Pancreas (tissue), 10 donors: ENCODE measurements at regions not wholly inside any gene's neighbourhood (a gene's known extent, or its start where the extent isn't known, plus 50 kb on each side); places are given as distances from the start of the nearest gene placed in this dataset.

Experiments used
- ATAC-seq, 4 donors: fragments of 200-7000 bp; cut with Tn5 transposase; one replicate each; pipeline versions ENCODE4 v1.8.0 to v1.9.1; 2020; ENCODE audit warnings: mild to moderate bottlenecking in 4 of 4, moderate library complexity in 4 of 4
- DNase-seq, 6 donors: peaks; one replicate each; pipeline ENCODE4 v3.0.0-alpha.2; 2020
- FAIRE-seq: peaks from 2 replicates; lab custom pipeline; 2012; peaks lifted over from hg19 to GRCh38; lab: Jason Lieb, UNC
- H3K27ac ChIP-seq, 4 donors: fragments of 200-600 bp; sonication (generic); 1 replicate in 3 of 4; 2 replicates in 1 of 4; pipeline versions ENCODE4 v1.5.0 to v1.8.0; 2020
- H3K27me3 ChIP-seq, 4 donors: fragments of 200-600 bp; one replicate each; pipeline ENCODE4 v1.8.0; 2021
- H3K36me3 ChIP-seq, 3 donors: fragments of 200-600 bp; sonication (generic) in 1 of 3; one replicate each; pipeline versions ENCODE4 v1.5.0 to v1.8.0; 2020 to 2021
- H3K4me1 ChIP-seq, 3 donors: fragments of 200-600 bp; one replicate each; pipeline ENCODE4 v1.8.0; 2021
- H3K4me3 ChIP-seq, 4 donors: fragments of 200-600 bp; sonication (generic) in 2 of 4; one replicate each; pipeline versions ENCODE4 v1.5.0 to v1.8.0; 2020 to 2021
- H3K9me3 ChIP-seq, 4 donors: fragments of 200-600 bp; one replicate each; pipeline ENCODE4 v1.8.0; 2021
- CTCF ChIP-seq, 4 donors: fragments of 200-600 bp; sonication (generic) in 3 of 4; IDR thresholded peaks; one replicate each; pipeline versions ENCODE4 v1.5.0 to v1.8.0; 2021; ENCODE audit warnings: antibody characterized with exemption in 4 of 4
- WGBS, 2 donors: extraction: QIAGEN DNeasy Blood & Tissue Kit; methylation state at CpG; one replicate each; pipeline ENCODE4 v1.1.7; 2013; 5-methylcytosine and 5-hydroxymethylcytosine counted together
- intact Hi-C, 3 donors: fragments of 100-400 bp; cut with DNase I; formaldehyde crosslinking; loops; one replicate each; pipeline versions ENCODE4 v1.11.1 to v1.14.2; 2022
- donor health status: healthy with polysubstance abuse.
- donor health status: DM: no; HTN: no; CAD: no; lungs with moderate emphysema.
- donor health status: DM: no; HTN: no; CAD: no.
- donor health status: control.
- donor health status: control.
- donor health status: Bipolar disorder and iron deficiency.
- donor health status: DM: yes; HTN: yes; CAD: no.
- donor health status: DM: no; HTN: no; CAD: no.
- donor health status: DM: no; HTN: no; CAD: no.
- donor health status: DM: yes; HTN: yes; CAD: no.

GRCh38 chr13:103192511-103193135, 126.4 kb upstream of the SLC10A2 start:
- no peak for FAIRE-seq
- intact Hi-C loops: no loop called here

GRCh38 chr13:103190841-103191240, 124.6 kb upstream of the SLC10A2 start:
- intact Hi-C loops: no loop called here
- no peak for TF ChIP-seq CTCF (IDR thresholded peaks at IDR 0.05)
- no peaks in the 10 kb centered on the region for H3K27me3 ChIP-seq
- DNase-seq: no peak
- H3K36me3 ChIP-seq: no peaks in the 10 kb centered on the region
- H3K4me3 ChIP-seq: no peak overlapping the region
- H3K4me1 ChIP-seq: no peaks in the 10 kb centered on the region
- H3K9me3 ChIP-seq: no peaks in the 10 kb centered on the region
- no peak for FAIRE-seq
- no peak overlapping the region for H3K27ac ChIP-seq
- no peak for ATAC-seq
- 49 to 75% methylated on average over 1 of the region's 1 CpG for WGBS, 2 donors

More at GRCh38 chr13:103192511-103193135, 126.4 kb upstream of the SLC10A2 start:
- Histone ChIP-seq H3K4me3 (no peak overlapping the region), H3K4me1 (no peaks in the 10 kb centered on the region), H3K36me3 (no peaks in the 10 kb centered on the region), H3K9me3 (no peaks in the 10 kb centered on the region), H3K27me3 (no peaks in the 10 kb centered on the region), H3K27ac (no peak overlapping the region)
- no peak for DNase-seq
- no peak for ATAC-seq
- WGBS, 2 donors: 53 to 65% methylated on average over 1 of the region's 1 CpG
- no peak for TF ChIP-seq CTCF (IDR thresholded peaks at IDR 0.05)

- Histone ChIP-seq H3K27ac (no peak overlapping the region), H3K4me3 (no peak overlapping the region), H3K27me3 (no peaks in the 10 kb centered on the region), H3K9me3 (no peaks in the 10 kb centered on the region), H3K36me3 (no peaks in the 10 kb centered on the region), H3K4me1 (no peaks in the 10 kb centered on the region)
- no peak for DNase-seq
- 31 to 33% methylated on average over 3 of the region's 3 CpGs for WGBS, 2 donors
- intact Hi-C loops: no loop called here
- TF ChIP-seq CTCF (IDR thresholded peaks at IDR 0.05): peak in 1 of 4 donors; percentile 23
- ATAC-seq: peak in 3 of 4 donors; percentile 22 to 50 (median 26)
- FAIRE-seq: peak; percentile 79
These were observed 122.6 kb upstream of the SLC10A2 start for GRCh38 chr13:103188713-103189326.

- no peak for FAIRE-seq
These were observed 121.5 kb upstream of the SLC10A2 start for GRCh38 chr13:103187721-103188156.

More at GRCh38 chr13:103187721-103188156, 121.5 kb upstream of the SLC10A2 start:
- 38 to 42% methylated on average over 10 of the region's 10 CpGs for WGBS, 2 donors
- DNase-seq (no peak), ATAC-seq (no peak)
- no peak overlapping the region for H3K27ac ChIP-seq
- H3K4me1 ChIP-seq: no peaks in the 10 kb centered on the region
- intact Hi-C loops: no loop called here
- no peaks in the 10 kb centered on the region for H3K36me3 ChIP-seq
- H3K4me3 ChIP-seq: no peak overlapping the region
- H3K27me3 ChIP-seq: no peaks in the 10 kb centered on the region
- TF ChIP-seq CTCF (IDR thresholded peaks at IDR 0.05): no peak
- no peaks in the 10 kb centered on the region for H3K9me3 ChIP-seq
